Stimulated activated CD4-positive, alpha-beta T cell treated with anti-CD3 and anti-CD28 coated beads, TNF-alpha, amount 100 ng/mL, for 24 hours (primary cell): ENCODE measurements at regions not wholly inside any gene's neighbourhood (a gene's known extent, or its start where the extent isn't known, plus 50 kb on each side); places are given as distances from the start of the nearest gene placed in this dataset.
"Not testable (repeated sequence)": the region's sequence is repeated elsewhere in the genome, so short reads cannot be mapped to it uniquely, and the experiment has no call there.

ENCODE experiments used
- DNase-seq, 3 experiments: peaks; one replicate each; pipeline ENCODE4 v3.0.0-alpha.2; 2020; ENCODE audit warnings: low read depth in 3 of 3

GRCh38 chr5:130331332-130331731, 427.1 kb downstream of the CHSY3 start:
- no peak for DNase-seq

GRCh38 chr5:130324953-130325671, 420.8 kb downstream of the CHSY3 start:
- no peak for DNase-seq

GRCh38 chr5:130323804-130324454, 419.7 kb downstream of the CHSY3 start:
- no peak for DNase-seq

GRCh38 chr5:130321931-130322330, 417.7 kb downstream of the CHSY3 start:
- no peak for DNase-seq

- no peak for DNase-seq
Observed at GRCh38 chr5:130316971-130317680, 412.9 kb downstream of the CHSY3 start.

- no peak for DNase-seq
Observed at GRCh38 chr5:130295235-130295634, 391.0 kb downstream of the CHSY3 start.

GRCh38 chr5:130294798-130295197, 390.5 kb downstream of the CHSY3 start:
- not testable (repeated sequence) for DNase-seq

GRCh38 chr5:130290219-130290618, 386.0 kb downstream of the CHSY3 start:
- no peak for DNase-seq

GRCh38 chr5:130289132-130290088, 385.1 kb downstream of the CHSY3 start:
- DNase-seq: no peak

- DNase-seq: no peak
Observed at GRCh38 chr5:130287438-130287837, 383.2 kb downstream of the CHSY3 start.

GRCh38 chr5:130286971-130287370, 382.7 kb downstream of the CHSY3 start:
- no peak for DNase-seq

GRCh38 chr5:130282049-130282448, 377.8 kb downstream of the CHSY3 start:
- no peak for DNase-seq

GRCh38 chr5:130280528-130281217, 376.4 kb downstream of the CHSY3 start:
- no peak for DNase-seq

- no peak for DNase-seq
Observed at GRCh38 chr5:130279386-130279785, 375.1 kb downstream of the CHSY3 start.

- no peak for DNase-seq
Observed at GRCh38 chr5:130278136-130278535, 373.9 kb downstream of the CHSY3 start.

- DNase-seq: no peak
Observed at GRCh38 chr5:130277522-130277921, 373.3 kb downstream of the CHSY3 start.

- DNase-seq: no peak
Observed at GRCh38 chr5:130277002-130277401, 372.7 kb downstream of the CHSY3 start.

GRCh38 chr5:130272837-130273236, 368.6 kb downstream of the CHSY3 start:
- DNase-seq: no peak

GRCh38 chr5:130270786-130271185, 366.5 kb downstream of the CHSY3 start:
- no peak for DNase-seq

- no peak for DNase-seq
Observed at GRCh38 chr5:130268489-130268888, 364.2 kb downstream of the CHSY3 start.

- DNase-seq: no peak
Observed at GRCh38 chr5:130267926-130268325, 363.7 kb downstream of the CHSY3 start.
